Liver (tissue), 8 donors: ENCODE measurements at regions not wholly inside any gene's neighbourhood (a gene's known extent, or its start where the extent isn't known, plus 50 kb on each side); places are given as distances from the start of the nearest gene placed in this dataset.

Source experiments
- DNase-seq: peaks from one replicate; pipeline ENCODE4 v3.0.0-alpha.2; 2017; ENCODE audit warnings: low spot score
- H3K27ac ChIP-seq, 2 donors: one replicate each; pipeline ENCODE4 v1.7.0; 2013; ENCODE audit warnings: inconsistent platforms in 2 of 2, low read length in 2 of 2, control low read depth in 1 of 2, low read depth in 1 of 2, mild to moderate bottlenecking in 1 of 2
- H3K27me3 ChIP-seq, 4 donors: one replicate each; pipeline versions ENCODE4 v1.6.1 to v1.7.0; 2013; ENCODE audit warnings: low read length in 3 of 4, inconsistent platforms in 1 of 4, mild to moderate bottlenecking in 1 of 4, moderate library complexity in 1 of 4; ENCODE audit not compliant: control insufficient read depth in 4 of 4, insufficient read depth in 4 of 4
- H3K36me3 ChIP-seq, 4 donors: one replicate each; pipeline versions ENCODE4 v1.6.1 to v1.7.0; 2013; ENCODE audit warnings: low read length in 3 of 4, mild to moderate bottlenecking in 3 of 4, low read depth in 1 of 4, moderate library complexity in 1 of 4; ENCODE audit not compliant: control insufficient read depth in 4 of 4, insufficient read depth in 3 of 4
- H3K4me1 ChIP-seq, 4 donors: one replicate each; pipeline versions ENCODE4 v1.6.1 to v1.7.0; 2013; ENCODE audit warnings: low read length in 3 of 4, mild to moderate bottlenecking in 3 of 4, moderate library complexity in 1 of 4; ENCODE audit not compliant: control insufficient read depth in 4 of 4, insufficient read depth in 4 of 4
- H3K4me3 ChIP-seq, 3 donors: one replicate each; pipeline versions ENCODE4 v1.6.1 to v1.7.0; 2013; ENCODE audit warnings: low read length in 3 of 3, control low read depth in 1 of 3, low read depth in 1 of 3, mild to moderate bottlenecking in 1 of 3
- H3K9ac ChIP-seq, 2 donors: one replicate each; pipeline ENCODE4 v1.7.0; 2013; ENCODE audit warnings: low read length in 2 of 2, mild to moderate bottlenecking in 2 of 2, moderate library complexity in 2 of 2, control low read depth in 1 of 2, low read depth in 1 of 2
- H3K9me3 ChIP-seq, 4 donors: one replicate each; pipeline versions ENCODE4 v1.6.1 to v1.7.0; 2013; ENCODE audit warnings: low read length in 3 of 4; ENCODE audit not compliant: control insufficient read depth in 4 of 4
- ATF3 ChIP-seq: IDR thresholded peaks from 2 replicates; pipeline ENCODE4 v1.6.1; 2016; ENCODE audit warnings: antibody characterized with exemption
- CTCF ChIP-seq: fragments of 150-350 bp; IDR thresholded peaks from 2 replicates; pipeline ENCODE4 v1.5.1; 2017; ENCODE audit warnings: improper control_type of control experiment, low read depth, low read length; ENCODE audit not compliant: missing input control
- EGR1 ChIP-seq, 2 donors: IDR thresholded peaks; 2 replicates each; pipeline ENCODE4 v1.6.1; 2016 to 2018; ENCODE audit warnings: antibody characterized with exemption in 2 of 2, low read depth in 2 of 2
- FOXA1 ChIP-seq: IDR thresholded peaks from 2 replicates; pipeline ENCODE4 v1.6.1; 2016; ENCODE audit warnings: antibody characterized with exemption
- FOXA2 ChIP-seq: IDR thresholded peaks from 2 replicates; pipeline ENCODE4 v1.6.1; 2016; ENCODE audit warnings: antibody characterized with exemption
- GABPA ChIP-seq, 2 donors: IDR thresholded peaks in 1 of 2; conservative IDR thresholded peaks in 1 of 2; 2 replicates each; pipeline ENCODE4 v1.6.1; 2016; ENCODE audit warnings: antibody characterized with exemption in 2 of 2, mild to moderate bottlenecking in 1 of 2, moderate library complexity in 1 of 2
- HNF4A ChIP-seq, 2 donors: conservative IDR thresholded peaks; 2 replicates each; pipeline ENCODE4 v1.6.1; 2016; ENCODE audit warnings: antibody characterized with exemption in 2 of 2, mild to moderate bottlenecking in 2 of 2
- HNF4G ChIP-seq: IDR thresholded peaks from 2 replicates; pipeline ENCODE4 v1.6.1; 2016; ENCODE audit warnings: antibody characterized with exemption
- JUND ChIP-seq, 2 donors: IDR thresholded peaks; 2 replicates each; pipeline ENCODE4 v1.6.1; 2016; ENCODE audit warnings: antibody characterized with exemption in 2 of 2
- MAX ChIP-seq: IDR thresholded peaks from 2 replicates; pipeline ENCODE4 v1.6.1; 2016; ENCODE audit warnings: antibody characterized with exemption
- NR2F2 ChIP-seq: IDR thresholded peaks from 2 replicates; pipeline ENCODE4 v1.6.1; 2016; ENCODE audit warnings: antibody characterized with exemption
- RAD21 ChIP-seq, 2 donors: IDR thresholded peaks; 2 replicates each; pipeline ENCODE4 v1.6.1; 2016; ENCODE audit warnings: antibody characterized with exemption in 2 of 2, mild to moderate bottlenecking in 2 of 2
- REST ChIP-seq: IDR thresholded peaks from 2 replicates; pipeline ENCODE4 v1.6.1; 2016; ENCODE audit warnings: antibody characterized with exemption, mild to moderate bottlenecking
- RXRA ChIP-seq, 2 donors: IDR thresholded peaks; 2 replicates each; pipeline ENCODE4 v1.6.1; 2017 to 2018; ENCODE audit warnings: antibody characterized with exemption in 2 of 2, mild to moderate bottlenecking in 1 of 2
- SP1 ChIP-seq: IDR thresholded peaks from 2 replicates; pipeline ENCODE4 v1.6.1; 2018; ENCODE audit warnings: antibody characterized with exemption, mild to moderate bottlenecking
- TAF1 ChIP-seq: conservative IDR thresholded peaks from 2 replicates; pipeline ENCODE4 v1.6.1; 2016; ENCODE audit warnings: antibody characterized with exemption, mild to moderate bottlenecking
- YY1 ChIP-seq: IDR thresholded peaks from 2 replicates; pipeline ENCODE4 v1.6.1; 2016; ENCODE audit warnings: antibody characterized with exemption, mild to moderate bottlenecking
- ZBTB33 ChIP-seq: IDR thresholded peaks from 2 replicates; pipeline ENCODE4 v1.6.1; 2016; ENCODE audit warnings: antibody characterized with exemption
- WGBS: extraction: QIAGEN DNeasy Blood & Tissue Kit; methylation state at CpG from one replicate; pipeline ENCODE4 v1.1.7; 2013; 5-methylcytosine and 5-hydroxymethylcytosine counted together
- donor health status: healthy.
- donor health status: healthy.
- donor health status: healthy.
- donor health status: healthy.
- donor health status: healthy.

DNA sequence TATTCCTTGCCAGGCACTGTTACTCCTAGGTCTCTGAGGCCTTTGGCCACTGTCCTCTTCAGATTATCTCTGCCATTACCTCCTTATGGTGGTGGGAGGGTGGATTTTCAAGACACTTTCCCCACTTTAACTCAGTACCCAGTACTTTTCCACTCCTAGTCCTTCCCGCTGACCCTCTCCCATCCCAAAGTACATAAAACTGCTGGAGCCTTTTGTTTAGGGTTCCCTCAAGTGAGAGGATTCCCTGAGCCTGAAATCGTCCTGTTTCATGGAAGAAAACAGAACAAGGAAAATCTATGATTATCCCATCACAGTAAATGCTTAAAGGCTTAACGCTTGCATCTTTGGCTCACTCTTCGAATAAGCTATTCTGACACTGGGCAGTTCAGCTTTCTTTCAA is 1742.5 kb upstream of the ADGRL3 start:
- no peak for TF ChIP-seq YY1
- no peak for TF ChIP-seq SP1
- TF ChIP-seq FOXA1, result no peak
- no peak for TF ChIP-seq CTCF
- TF ChIP-seq NR2F2, result no peak
- TF ChIP-seq HNF4A (conservative IDR thresholded peaks at IDR 0.05), result no peak
- no peak for TF ChIP-seq ZBTB33
- TF ChIP-seq EGR1 (IDR thresholded peaks at IDR 0.05; ENCODE audit: low read depth in 2 of 2), result no peak
- no peak for TF ChIP-seq JUND (IDR thresholded peaks at IDR 0.05)
- no peak for TF ChIP-seq MAX
- no peak for TF ChIP-seq RXRA (IDR thresholded peaks at IDR 0.05)
- no peak for TF ChIP-seq ATF3
- no peak for TF ChIP-seq GABPA (IDR thresholded peaks at IDR 0.05 in 1 of 2, conservative IDR thresholded peaks at IDR 0.05 in 1 of 2)
- no peak for TF ChIP-seq RAD21 (IDR thresholded peaks at IDR 0.05)
- Histone ChIP-seq H3K9me3 (peaks cover 0 to 2% (median 0%) of the 10 kb centered on the region in 4 donors), H3K27ac (no peak overlapping the region), H3K36me3 (no peaks in the 10 kb centered on the region), H3K27me3 (no peaks in the 10 kb centered on the region), H3K4me1 (peaks cover 0 to 2% (median 0%) of the 10 kb centered on the region in 4 donors), H3K9ac (no peak overlapping the region), H3K4me3 (no peak overlapping the region)
- 88% methylated on average over 4 of the region's 4 CpGs for WGBS
- no peak for DNase-seq

DNA sequence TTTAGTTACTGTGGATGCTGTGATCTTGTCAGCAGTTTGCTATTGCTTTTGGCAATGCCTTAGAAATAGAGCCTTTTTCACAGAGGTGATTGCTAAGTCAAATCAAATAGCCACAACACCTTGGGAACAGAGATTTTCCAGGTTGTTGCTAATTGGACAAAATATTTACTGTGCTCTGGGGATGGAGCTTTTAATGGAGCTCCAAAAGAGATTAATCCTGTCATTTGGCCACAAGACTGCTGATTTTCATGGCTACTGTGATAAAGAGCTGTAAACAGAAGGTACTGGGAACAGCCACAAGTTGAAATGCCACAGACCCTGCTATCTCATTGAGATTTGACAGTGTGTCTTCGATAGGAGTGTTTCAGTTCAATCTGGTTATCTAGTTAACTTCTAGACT is 1715.2 kb upstream of the ADGRL3 start:
- no peak overlapping the region for H3K4me3 ChIP-seq
- H3K9ac ChIP-seq, result no peak overlapping the region
- no peak for DNase-seq
- peaks cover 0 to 3% (median 0%) of the 10 kb centered on the region in 4 donors for H3K27me3 ChIP-seq
- 34% methylated on average over 1 of the region's 1 CpG for WGBS
- H3K27ac ChIP-seq, result no peak overlapping the region
- H3K9me3 ChIP-seq, result peaks cover 0 to 4% (median under 1%) of the 10 kb centered on the region in 4 donors
- H3K4me1 ChIP-seq, result no peaks in the 10 kb centered on the region
- no peaks in the 10 kb centered on the region for H3K36me3 ChIP-seq
- TF ChIP-seq REST, result no peak
- no peak for TF ChIP-seq YY1
- TF ChIP-seq MAX, result no peak
- no peak for TF ChIP-seq RAD21 (IDR thresholded peaks at IDR 0.05)
- no peak for TF ChIP-seq NR2F2
- TF ChIP-seq ATF3, result no peak
- TF ChIP-seq JUND (IDR thresholded peaks at IDR 0.05), result no peak
- no peak for TF ChIP-seq GABPA (IDR thresholded peaks at IDR 0.05 in 1 of 2, conservative IDR thresholded peaks at IDR 0.05 in 1 of 2)
- no peak for TF ChIP-seq EGR1 (IDR thresholded peaks at IDR 0.05; ENCODE audit: low read depth in 2 of 2)
- no peak for TF ChIP-seq ZBTB33
- TF ChIP-seq HNF4A (conservative IDR thresholded peaks at IDR 0.05), result no peak
- TF ChIP-seq HNF4G, result no peak
- no peak for TF ChIP-seq SP1
- TF ChIP-seq RXRA (IDR thresholded peaks at IDR 0.05), result no peak
- no peak for TF ChIP-seq CTCF
- TF ChIP-seq FOXA2, result no peak
- TF ChIP-seq TAF1, result no peak
- TF ChIP-seq FOXA1, result no peak
